ENCODE measurements at regions not wholly inside any gene's neighbourhood (a gene's known extent, or its start where the extent isn't known, plus 50 kb on each side); places are given as distances from the start of the nearest gene placed in this dataset.

DNA sequence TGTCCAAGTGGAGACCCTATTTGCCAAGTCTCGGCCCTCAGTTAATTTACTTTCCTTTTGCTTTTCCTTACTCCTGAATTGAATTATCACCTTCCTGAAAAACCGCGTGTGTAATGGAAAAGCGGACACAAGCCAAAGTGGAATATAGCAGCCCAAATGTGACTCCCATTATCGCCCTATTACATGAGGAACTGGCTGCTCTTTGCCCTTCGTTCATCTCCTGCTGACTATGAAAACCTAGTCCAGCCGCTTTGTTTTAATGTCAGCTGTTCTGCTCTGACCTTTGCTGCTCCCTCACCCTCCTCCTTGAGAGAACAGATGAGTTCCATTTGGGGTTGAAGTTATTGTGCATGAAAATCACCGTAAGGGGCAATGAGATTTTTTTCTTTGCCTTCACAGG is 632.7 kb upstream of the SUCLG2 start:
- TF ChIP-seq, protein P1, sequence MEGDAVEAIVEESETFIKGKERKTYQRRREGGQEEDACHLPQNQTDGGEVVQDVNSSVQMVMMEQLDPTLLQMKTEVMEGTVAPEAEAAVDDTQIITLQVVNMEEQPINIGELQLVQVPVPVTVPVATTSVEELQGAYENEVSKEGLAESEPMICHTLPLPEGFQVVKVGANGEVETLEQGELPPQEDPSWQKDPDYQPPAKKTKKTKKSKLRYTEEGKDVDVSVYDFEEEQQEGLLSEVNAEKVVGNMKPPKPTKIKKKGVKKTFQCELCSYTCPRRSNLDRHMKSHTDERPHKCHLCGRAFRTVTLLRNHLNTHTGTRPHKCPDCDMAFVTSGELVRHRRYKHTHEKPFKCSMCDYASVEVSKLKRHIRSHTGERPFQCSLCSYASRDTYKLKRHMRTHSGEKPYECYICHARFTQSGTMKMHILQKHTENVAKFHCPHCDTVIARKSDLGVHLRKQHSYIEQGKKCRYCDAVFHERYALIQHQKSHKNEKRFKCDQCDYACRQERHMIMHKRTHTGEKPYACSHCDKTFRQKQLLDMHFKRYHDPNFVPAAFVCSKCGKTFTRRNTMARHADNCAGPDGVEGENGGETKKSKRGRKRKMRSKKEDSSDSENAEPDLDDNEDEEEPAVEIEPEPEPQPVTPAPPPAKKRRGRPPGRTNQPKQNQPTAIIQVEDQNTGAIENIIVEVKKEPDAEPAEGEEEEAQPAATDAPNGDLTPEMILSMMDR (IDR thresholded peaks at IDR 0.05), result no peak
- no peak for TF ChIP-seq POLR2A (IDR thresholded peaks at IDR 0.05)
